22Rv1 (cell line): ENCODE measurements at regions not wholly inside any gene's neighbourhood (a gene's known extent, or its start where the extent isn't known, plus 50 kb on each side); places are given as distances from the start of the nearest gene placed in this dataset.

ENCODE experiments used
- H3K27ac ChIP-seq: fragments of 450-650 bp; 2 replicates; pipeline ENCODE4 v1.5.1; 2017
- ZFX ChIP-seq: fragments of 450-650 bp; IDR thresholded peaks from 2 replicates; pipeline ENCODE4 v1.6.1; 2017; ENCODE audit warnings: antibody characterized with exemption, borderline replicate concordance
- TF ChIP-seq, protein P1 (sequence below): fragments of 450-650 bp; IDR thresholded peaks from 2 replicates; pipeline ENCODE4 v1.5.1; 2017; ENCODE audit warnings: mild to moderate bottlenecking

DNA sequence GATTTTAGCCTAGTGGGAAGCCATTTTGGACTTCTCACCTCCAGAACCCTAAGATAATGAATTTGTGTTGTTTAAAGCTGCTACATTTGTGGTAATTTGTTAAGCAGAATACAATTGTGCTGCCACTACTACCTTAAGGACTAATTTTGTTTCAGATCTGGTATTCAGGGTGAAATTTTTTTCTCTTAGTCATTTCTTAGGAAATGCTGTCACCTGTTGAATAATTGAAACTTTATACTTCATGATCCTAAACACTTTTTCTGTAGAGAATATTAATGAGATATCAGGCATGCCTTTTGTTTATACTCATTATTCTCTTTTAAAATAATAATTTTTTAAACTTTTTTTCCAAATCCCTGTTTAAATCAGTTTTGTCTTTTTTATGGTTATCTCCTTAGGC lies 246.8 kb downstream of the TGFB2 start:
- H3K27ac ChIP-seq = no peak overlapping the region
- TF ChIP-seq ZFX = no peak
- TF ChIP-seq, protein P1, sequence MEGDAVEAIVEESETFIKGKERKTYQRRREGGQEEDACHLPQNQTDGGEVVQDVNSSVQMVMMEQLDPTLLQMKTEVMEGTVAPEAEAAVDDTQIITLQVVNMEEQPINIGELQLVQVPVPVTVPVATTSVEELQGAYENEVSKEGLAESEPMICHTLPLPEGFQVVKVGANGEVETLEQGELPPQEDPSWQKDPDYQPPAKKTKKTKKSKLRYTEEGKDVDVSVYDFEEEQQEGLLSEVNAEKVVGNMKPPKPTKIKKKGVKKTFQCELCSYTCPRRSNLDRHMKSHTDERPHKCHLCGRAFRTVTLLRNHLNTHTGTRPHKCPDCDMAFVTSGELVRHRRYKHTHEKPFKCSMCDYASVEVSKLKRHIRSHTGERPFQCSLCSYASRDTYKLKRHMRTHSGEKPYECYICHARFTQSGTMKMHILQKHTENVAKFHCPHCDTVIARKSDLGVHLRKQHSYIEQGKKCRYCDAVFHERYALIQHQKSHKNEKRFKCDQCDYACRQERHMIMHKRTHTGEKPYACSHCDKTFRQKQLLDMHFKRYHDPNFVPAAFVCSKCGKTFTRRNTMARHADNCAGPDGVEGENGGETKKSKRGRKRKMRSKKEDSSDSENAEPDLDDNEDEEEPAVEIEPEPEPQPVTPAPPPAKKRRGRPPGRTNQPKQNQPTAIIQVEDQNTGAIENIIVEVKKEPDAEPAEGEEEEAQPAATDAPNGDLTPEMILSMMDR = no peak

DNA sequence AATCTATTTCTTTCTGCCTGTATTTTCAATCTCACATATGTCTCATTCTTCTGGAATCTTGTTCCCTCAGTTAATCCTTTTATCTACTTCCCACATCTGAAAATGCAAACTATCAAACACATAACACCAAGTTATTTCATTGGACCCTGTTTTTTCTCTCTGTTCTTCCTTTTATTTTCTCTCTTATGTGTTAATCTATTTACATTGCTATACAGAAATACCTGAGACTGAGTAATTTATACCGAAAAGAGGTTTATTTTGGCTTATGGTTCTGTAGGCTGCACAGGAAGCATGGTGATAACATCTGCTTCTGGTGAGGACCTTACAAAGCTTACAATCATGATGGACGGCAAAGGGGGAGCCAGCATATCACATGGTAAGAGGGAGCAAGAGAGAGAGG lies 247.6 kb downstream of the TGFB2 start:
- no peak for TF ChIP-seq ZFX
- TF ChIP-seq, protein P1 = no peak
- H3K27ac ChIP-seq = no peak overlapping the region

DNA sequence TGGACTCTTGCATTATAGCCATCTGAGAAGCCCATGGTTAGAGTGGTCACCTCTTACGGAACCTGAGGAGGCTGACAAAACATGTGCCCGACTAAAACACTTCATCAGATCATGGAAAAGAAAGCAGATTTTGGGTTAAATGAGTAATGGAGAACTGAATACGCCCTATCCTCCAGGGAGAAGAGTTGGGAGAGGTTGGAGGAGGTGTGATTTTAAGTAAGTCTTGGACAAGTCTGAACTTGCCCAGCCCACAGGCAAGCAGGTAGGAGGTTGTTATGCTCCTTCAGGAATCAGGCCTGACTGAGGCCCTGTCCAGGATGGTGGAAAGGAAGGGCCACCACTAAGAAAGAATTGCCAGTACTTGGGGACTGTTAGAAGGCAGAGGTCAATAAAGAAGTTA lies 255.8 kb downstream of the TGFB2 start:
- TF ChIP-seq, protein P1 = no peak
- TF ChIP-seq ZFX = no peak
- no peak overlapping the region for H3K27ac ChIP-seq

DNA sequence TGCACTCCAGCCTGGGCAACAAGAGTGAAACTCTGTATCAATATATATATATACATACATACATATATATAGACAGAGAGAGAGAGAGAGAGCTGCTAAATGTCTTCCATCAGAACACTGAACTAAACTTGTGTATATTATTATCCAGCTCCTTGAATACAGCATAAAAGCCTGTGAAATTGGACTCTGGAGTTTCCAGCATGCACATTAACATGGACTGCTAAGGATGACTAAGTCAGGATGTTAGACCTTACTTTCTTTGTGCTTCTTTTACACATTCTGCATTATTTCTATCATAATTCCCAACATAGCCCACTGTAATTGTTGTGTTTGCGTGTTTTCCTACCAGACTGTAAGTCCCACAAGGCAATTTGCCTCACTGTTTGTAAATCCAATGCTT lies 259.1 kb downstream of the TGFB2 start:
- H3K27ac ChIP-seq = no peak overlapping the region
- TF ChIP-seq, protein P1 = no peak
- no peak for TF ChIP-seq ZFX

DNA sequence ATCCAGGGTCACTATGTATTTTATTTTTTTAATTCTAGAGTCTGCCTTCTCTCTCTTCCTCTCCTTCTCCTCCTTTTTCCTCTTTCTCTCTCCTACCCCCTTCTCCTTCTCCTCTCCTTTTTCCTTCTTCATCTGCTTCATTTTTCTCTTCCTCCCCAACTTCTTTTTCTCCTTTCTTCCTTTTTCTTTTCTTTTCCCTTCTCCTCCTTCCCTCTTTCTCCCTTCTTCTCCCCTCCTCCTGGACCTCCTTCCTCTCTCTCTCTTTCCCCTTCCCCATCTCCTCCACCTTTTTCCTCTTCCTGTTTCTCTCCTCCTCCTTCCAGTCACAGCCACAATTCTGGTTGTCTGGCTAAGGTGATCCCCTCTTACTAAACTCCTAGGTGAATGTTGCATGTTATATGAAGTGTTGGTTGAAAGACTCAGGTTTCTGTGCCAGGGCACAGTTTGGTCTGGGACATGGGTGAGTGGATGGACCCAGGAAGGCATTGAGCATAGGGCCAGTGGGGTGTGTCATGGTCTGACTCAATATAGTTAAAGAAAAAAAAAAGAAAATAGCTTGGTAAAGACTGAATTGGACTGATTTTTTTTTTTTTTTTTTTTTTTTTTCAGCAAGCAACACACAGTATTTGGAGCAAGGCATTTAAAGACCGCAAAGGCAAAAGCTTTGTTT lies 266.9 kb downstream of the TGFB2 start:
- no peak overlapping the region for H3K27ac ChIP-seq
- TF ChIP-seq ZFX = no peak
- TF ChIP-seq, protein P1 = no peak

DNA sequence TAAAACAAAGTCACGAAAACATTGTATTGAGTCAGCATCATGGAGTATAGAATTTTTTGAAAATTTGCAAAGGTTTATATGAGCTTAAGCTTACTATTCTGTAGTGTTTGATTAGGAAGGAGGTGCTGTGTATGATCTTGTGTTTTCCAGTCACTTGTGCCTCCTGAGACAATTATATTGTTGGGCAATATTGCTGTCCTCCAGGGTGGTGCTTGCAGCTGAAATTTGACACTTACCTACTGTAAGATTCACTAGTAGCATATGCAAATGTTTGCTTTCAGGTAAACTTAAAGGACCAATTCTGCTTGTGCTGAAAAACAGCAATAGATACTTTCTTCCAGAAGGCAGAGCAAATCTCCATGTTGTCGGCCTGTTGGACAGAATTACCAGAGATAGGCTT lies 268.0 kb downstream of the TGFB2 start:
- peak overlapping the region; percentile 13; the same call in 1 of the 2 replicates for H3K27ac ChIP-seq
- TF ChIP-seq, protein P1 = no peak
- no peak for TF ChIP-seq ZFX

DNA sequence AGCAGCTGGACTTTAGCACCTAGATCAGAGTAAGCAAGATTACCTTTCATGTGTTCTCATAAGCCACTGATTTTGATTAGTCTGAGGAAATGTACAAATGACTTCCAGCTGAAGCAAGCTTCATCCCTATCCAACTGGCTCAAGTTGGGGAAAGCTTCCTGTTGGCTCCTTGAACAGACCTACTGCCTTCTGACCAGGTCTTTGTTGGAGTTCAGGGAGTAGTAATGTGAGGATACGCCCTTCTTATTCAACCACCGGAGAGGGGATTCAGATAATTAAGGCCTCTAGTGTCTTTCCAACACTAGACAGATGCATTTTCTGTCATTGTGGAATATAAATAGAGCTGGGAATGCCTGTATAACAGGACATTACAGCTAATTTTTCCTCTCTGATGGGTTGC lies 268.9 kb downstream of the TGFB2 start:
- H3K27ac ChIP-seq = no peak overlapping the region
- no peak for TF ChIP-seq ZFX
- TF ChIP-seq, protein P1 = no peak
